Adipocyte (in vitro differentiated cells): ENCODE measurements at regions not wholly inside any gene's neighbourhood (a gene's known extent, or its start where the extent isn't known, plus 50 kb on each side); places are given as distances from the start of the nearest gene placed in this dataset.

Source experiments
- DNase-seq: peaks from one replicate; pipeline ENCODE4 v3.0.0-alpha.2; 2015; ENCODE audit warnings: low read depth
- H3K27me3 ChIP-seq: replicated peaks from 2 replicates; pipeline ENCODE4 v1.7.0; 2013; ENCODE audit warnings: mild to moderate bottlenecking, low read length, moderate library complexity; ENCODE audit not compliant: control insufficient read depth, insufficient read depth
- H3K36me3 ChIP-seq: 2 replicates; pipeline ENCODE4 v1.7.0; 2013; ENCODE audit warnings: low read length, mild to moderate bottlenecking, moderate library complexity; ENCODE audit not compliant: control insufficient read depth, insufficient read depth, severe bottlenecking
- H3K4me1 ChIP-seq: 2 replicates; pipeline ENCODE4 v1.7.0; 2013; ENCODE audit warnings: mild to moderate bottlenecking, low read length, moderate library complexity; ENCODE audit not compliant: control insufficient read depth, insufficient read depth
- H3K4me3 ChIP-seq: 2 replicates; pipeline ENCODE4 v1.7.0; 2013; ENCODE audit warnings: mild to moderate bottlenecking, low read length, moderate library complexity
- H3K9ac ChIP-seq: 2 replicates; pipeline ENCODE4 v1.7.0; 2013; ENCODE audit warnings: mild to moderate bottlenecking, low read length, moderate library complexity
- H3K9me3 ChIP-seq: 2 replicates; pipeline ENCODE4 v1.7.0; 2013; ENCODE audit warnings: mild to moderate bottlenecking, low read length, moderate library complexity; ENCODE audit not compliant: control insufficient read depth

DNA sequence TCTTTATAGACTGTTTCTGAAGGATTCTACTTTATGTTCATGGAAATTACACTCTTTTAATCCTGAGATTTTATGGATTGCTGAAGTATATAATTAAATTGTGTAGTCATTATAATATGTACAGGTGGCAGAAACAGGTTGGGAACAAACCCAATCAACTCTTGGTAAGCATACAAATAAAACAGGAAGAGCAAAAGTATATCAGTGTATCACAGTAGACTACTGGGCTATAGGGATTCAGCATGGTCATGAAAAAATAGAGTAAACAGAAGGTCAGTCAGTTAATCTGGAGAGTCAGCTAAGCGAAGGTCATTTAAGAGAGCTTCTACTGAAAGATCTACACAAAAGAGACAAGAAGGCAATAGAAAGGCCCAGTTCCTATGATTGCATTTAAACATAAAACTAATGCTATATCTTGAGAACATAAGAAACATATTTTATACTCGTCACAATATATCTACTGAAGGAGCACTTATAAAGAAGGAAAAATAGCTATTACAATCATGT, 178.9 kb upstream of the ECI2 start:
- Histone ChIP-seq H3K4me1 (peaks cover 25% of the 10 kb centered on the region), H3K36me3 (no peaks in the 10 kb centered on the region), H3K4me3 (no peak overlapping the region), H3K9me3 (peaks cover 11% of the 10 kb centered on the region), H3K9ac (no peak overlapping the region), H3K27me3 (no peaks in the 10 kb centered on the region)
- no peak for DNase-seq

DNA sequence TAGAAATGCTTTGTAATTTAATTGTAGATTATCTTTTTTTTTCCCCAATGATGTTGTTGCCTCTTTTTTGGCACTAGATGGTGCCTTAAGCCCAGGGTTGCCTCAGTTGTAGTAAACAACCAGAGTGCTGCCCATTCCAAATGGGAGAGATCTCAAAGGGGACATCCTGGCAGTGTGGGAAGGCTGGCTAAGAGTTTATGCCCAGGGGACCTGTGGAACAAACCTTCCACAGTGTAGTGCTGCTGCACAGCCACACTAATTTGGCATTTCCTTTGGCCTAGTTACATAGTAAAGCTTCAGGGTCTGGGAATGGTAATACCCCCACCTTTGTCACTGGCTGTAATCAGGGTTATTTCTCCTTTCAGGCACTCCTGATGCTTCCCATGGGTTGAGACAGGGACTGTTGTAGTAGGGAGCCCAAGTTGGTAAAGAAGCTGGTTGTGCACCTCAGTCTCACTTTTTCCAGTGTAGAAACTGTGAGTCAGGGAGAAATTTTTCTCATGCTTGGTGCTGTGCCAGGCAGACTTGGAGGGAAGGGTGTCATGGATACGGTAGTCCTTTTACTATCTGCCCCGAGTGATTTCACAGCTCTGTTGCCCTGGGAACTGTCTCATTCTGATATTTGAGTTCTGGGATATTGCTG, 177.8 kb upstream of the ECI2 start:
- no peaks in the 10 kb centered on the region for H3K36me3 ChIP-seq
- peak overlapping the region; percentile 49 for H3K4me3 ChIP-seq
- H3K9me3 ChIP-seq = peaks cover 11% of the 10 kb centered on the region
- H3K27me3 ChIP-seq = no peaks in the 10 kb centered on the region
- H3K9ac ChIP-seq = peak overlapping the region; percentile 53
- DNase-seq = peak; percentile 91
- peaks cover 28% of the 10 kb centered on the region for H3K4me1 ChIP-seq

DNA sequence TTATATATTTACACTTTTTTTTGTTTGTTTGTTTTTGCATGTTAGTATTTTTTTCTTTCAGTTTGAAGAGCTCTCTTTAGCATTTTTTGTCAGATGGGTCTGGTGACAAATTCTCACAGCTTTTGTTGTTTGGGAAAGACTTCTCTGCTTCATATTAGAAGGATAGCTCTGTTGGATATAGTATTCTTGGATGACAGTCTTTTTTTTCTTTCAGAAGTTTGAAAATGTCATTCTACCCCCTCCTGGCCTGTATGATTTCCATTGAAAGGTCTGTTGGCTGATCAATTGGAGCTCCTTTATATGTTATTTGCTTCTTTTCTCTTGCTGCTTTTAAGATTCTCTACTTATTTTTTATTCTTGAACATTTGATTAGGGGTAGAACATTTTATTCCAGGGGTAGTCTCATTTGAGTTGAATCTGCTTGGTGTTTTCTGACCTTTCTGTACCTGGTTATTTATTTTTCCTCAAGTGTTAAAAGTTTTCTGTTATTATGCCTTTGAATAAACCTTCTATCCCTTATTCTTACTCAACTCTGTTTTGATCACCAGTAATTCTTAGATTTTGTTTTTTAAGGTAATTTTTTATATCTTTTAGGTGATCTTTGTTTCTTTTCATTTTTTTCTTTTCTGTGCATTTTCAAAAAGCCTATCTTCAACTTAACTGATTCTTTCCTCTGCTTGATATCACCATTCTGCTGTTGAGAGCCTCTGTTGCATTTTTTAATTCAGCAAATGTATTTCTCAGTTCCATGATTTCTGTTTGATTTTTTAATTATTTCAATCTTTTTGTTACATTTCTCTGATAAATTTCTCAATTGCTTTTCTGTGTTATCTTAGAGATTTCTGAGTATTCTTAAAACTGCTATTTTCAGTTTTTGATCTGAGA, 176.8 kb upstream of the ECI2 start:
- H3K9me3 ChIP-seq = peaks cover 11% of the 10 kb centered on the region
- peak overlapping the region; percentile 18 for H3K4me3 ChIP-seq
- DNase-seq = no peak
- H3K27me3 ChIP-seq = no peaks in the 10 kb centered on the region
- H3K9ac ChIP-seq = peak overlapping the region; percentile 53
- no peaks in the 10 kb centered on the region for H3K36me3 ChIP-seq
- peaks cover 21% of the 10 kb centered on the region for H3K4me1 ChIP-seq

DNA sequence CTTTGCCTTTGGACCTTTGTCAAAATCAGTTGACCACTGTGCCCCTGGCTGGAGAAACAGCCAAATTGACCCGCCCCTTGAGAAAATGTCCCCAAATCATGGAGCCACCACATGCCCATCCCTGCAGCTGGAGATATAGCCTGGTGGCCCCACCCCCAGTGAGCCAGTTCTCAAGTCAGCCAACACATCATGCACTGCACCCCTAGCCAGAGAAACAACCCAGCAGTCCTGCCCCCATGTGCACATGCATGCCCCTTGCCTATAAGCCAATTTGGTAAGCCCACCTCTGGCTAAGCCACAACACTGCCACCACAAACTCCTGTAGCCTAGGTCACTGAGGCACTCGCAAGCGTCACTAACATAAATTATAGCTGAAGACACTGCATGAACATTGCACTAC, 174.2 kb upstream of the ECI2 start:
- Histone ChIP-seq H3K4me1 (peaks cover 12% of the 10 kb centered on the region), H3K27me3 (no peaks in the 10 kb centered on the region), H3K4me3 (no peak overlapping the region), H3K36me3 (no peaks in the 10 kb centered on the region), H3K9ac (no peak overlapping the region), H3K9me3 (peaks cover 11% of the 10 kb centered on the region)
- DNase-seq = no peak

DNA sequence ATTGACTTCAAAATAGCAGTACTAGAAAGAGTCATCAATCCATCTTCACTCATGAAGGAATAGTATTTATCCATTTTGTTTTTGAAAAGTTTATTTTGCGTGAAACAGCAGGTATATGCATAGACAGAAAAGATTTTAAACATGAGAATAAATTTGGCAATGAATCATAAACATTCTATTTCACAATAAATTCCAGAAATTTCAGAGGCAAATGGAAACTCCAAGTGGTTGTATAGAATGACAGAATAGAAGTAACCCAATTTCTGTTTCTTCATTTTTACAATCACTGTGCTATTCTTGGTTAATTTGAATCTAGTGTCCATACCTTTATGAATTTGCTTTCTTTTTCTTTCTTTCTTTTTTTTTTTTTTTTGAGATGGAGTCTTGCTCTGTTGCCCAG, 173.0 kb upstream of the ECI2 start:
- H3K36me3 ChIP-seq = no peaks in the 10 kb centered on the region
- H3K27me3 ChIP-seq = no peaks in the 10 kb centered on the region
- H3K9me3 ChIP-seq = peaks cover 11% of the 10 kb centered on the region
- peaks cover 10% of the 10 kb centered on the region for H3K4me1 ChIP-seq
- peak; percentile 73 for DNase-seq
- H3K9ac ChIP-seq = no peak overlapping the region
- no peak overlapping the region for H3K4me3 ChIP-seq

DNA sequence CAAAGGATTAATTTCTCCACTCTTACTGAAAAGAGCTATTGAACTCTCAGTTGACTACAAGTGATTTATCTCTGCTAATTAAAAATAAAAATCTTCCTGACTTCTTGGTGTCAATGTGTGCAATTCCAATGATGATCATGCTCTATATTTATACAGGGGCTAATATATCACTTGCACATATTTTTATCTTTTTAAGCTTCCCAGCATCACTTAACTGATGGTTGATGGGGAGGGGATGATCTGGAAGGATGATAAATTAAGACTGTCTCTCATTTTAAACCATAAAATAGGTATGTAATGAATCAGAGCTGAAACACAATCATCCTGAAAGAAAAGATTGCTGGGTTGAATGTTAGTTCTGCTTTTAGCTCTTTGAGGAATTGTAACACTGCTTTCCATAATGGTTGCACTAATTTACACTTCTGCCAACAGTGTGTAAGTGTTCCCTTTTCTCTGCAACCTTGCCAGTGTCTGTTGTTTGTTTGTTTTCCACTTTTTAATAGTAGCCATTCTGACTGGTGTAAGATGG, 169.6 kb upstream of the ECI2 start:
- Histone ChIP-seq H3K4me3 (no peak overlapping the region), H3K9ac (no peak overlapping the region), H3K4me1 (peaks cover 20% of the 10 kb centered on the region), H3K36me3 (no peaks in the 10 kb centered on the region), H3K27me3 (no peaks in the 10 kb centered on the region), H3K9me3 (no peaks in the 10 kb centered on the region)
- DNase-seq = no peak

DNA sequence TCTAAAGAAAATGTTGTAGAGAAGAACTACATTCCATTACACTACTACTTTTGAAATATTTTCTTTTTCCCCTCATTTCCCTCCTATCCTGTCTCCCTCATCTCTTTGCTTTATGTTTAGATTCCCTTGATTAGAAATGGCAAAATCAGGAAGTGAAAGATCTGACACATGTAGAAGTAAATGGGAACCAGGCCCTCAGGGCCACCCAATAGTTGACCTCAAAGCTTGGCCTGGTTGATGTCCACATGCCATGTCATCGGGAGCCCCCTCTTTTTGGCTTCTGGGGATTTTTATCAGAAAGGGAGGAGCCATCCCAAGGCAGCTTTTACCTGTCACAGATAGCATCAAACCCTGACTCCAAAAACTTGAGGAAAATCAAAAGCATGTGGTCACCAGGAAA, 168.3 kb upstream of the ECI2 start:
- no peak overlapping the region for H3K4me3 ChIP-seq
- no peaks in the 10 kb centered on the region for H3K36me3 ChIP-seq
- no peak for DNase-seq
- no peak overlapping the region for H3K9ac ChIP-seq
- no peaks in the 10 kb centered on the region for H3K27me3 ChIP-seq
- peaks cover 16% of the 10 kb centered on the region for H3K4me1 ChIP-seq
- H3K9me3 ChIP-seq = no peaks in the 10 kb centered on the region

DNA sequence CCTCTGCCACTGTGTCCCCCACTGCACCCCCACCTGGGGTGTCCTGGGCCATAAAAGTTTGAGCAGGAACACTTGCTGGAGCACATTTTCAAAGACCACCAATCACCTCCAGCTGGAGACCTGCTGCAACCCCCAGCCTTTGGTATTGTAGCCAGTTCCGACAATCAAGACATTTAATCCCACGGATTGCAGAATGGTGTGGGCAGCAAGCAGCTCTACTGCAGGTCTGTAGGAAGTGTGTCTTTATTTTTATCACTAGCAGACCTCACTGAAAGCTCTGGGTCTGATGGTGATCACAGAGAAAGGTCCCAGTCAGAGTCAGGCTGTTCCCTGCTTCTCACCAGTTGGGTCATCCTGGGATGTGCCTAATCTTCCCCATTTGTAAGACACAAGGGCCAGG, 167.1 kb upstream of the ECI2 start:
- no peak overlapping the region for H3K9ac ChIP-seq
- peaks cover 16% of the 10 kb centered on the region for H3K4me1 ChIP-seq
- H3K36me3 ChIP-seq = no peaks in the 10 kb centered on the region
- H3K4me3 ChIP-seq = no peak overlapping the region
- no peak for DNase-seq
- H3K9me3 ChIP-seq = peaks cover 3% of the 10 kb centered on the region
- H3K27me3 ChIP-seq = no peaks in the 10 kb centered on the region

DNA sequence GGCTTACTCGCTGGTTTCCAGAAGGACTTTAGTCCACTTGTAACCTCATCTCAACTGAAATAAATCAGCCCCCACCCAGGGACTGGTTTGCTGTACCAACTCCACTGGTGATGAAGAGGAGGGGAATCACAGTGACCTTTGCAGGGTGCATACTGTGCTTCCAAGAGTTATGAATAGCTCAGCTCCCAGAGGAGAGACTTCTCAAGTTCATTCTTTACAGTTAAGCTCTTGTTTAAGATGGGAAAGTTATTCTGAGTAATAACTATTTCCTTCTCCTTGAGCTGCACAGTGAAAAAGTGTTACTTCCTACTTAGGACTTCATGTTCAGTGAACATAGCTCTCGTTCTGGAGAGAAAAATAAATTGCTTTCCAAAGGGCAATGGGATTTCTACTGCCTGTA, 166.5 kb upstream of the ECI2 start:
- H3K4me1 ChIP-seq = peaks cover 16% of the 10 kb centered on the region
- no peaks in the 10 kb centered on the region for H3K27me3 ChIP-seq
- no peak overlapping the region for H3K4me3 ChIP-seq
- peak; percentile 18 for DNase-seq
- peaks cover 3% of the 10 kb centered on the region for H3K9me3 ChIP-seq
- no peak overlapping the region for H3K9ac ChIP-seq
- H3K36me3 ChIP-seq = no peaks in the 10 kb centered on the region

DNA sequence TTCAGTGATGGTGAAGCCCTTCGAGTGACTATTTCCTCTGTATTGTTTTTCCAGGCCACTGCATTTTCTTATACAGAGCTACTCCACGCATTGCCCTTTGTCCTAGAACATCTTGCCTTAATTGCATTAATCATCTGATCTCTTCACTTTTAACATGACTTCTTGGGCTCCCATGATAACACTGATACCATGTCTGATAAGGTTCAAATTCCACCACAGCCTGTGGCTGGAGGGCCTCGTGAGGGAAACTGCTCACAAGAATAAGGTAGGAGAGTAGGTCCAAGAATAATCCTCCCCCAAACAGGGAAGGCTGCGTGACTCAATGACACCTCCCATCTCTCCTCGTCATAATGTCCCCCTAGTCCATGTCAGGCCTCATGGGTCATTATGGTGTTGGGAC, 165.5 kb upstream of the ECI2 start:
- Histone ChIP-seq H3K4me1 (peaks cover 16% of the 10 kb centered on the region), H3K36me3 (no peaks in the 10 kb centered on the region), H3K9ac (no peak overlapping the region), H3K9me3 (peaks cover 3% of the 10 kb centered on the region), H3K27me3 (no peaks in the 10 kb centered on the region), H3K4me3 (no peak overlapping the region)
- no peak for DNase-seq

DNA sequence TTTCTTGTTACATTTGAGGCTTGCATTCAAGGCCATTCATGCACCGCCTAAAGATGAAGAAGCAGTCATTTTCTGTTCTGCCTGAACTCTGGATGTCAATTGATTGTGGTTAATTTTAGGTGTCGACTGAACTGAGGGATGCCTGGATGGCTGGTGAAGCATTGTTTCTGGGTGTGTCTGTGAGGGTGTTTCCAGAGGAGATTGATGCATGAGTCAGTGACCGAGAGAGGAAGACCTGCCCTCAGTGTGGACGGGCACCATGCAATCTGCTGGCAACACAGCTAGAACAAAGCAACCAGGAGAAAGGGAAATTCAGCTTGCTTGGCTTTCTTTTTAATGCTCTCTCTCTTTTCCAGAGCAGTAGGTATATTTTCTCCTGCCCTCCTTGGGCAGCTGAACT, 164.1 kb upstream of the ECI2 start:
- DNase-seq = peak; percentile 34
- Histone ChIP-seq H3K9me3 (peaks cover 3% of the 10 kb centered on the region), H3K4me1 (peaks cover 16% of the 10 kb centered on the region), H3K36me3 (no peaks in the 10 kb centered on the region), H3K9ac (no peak overlapping the region), H3K4me3 (no peak overlapping the region), H3K27me3 (peaks cover 3% of the 10 kb centered on the region)
